ENCODE measurements at regions not wholly inside any gene's neighbourhood (a gene's known extent, or its start where the extent isn't known, plus 50 kb on each side); places are given as distances from the start of the nearest gene placed in this dataset.

- TF ChIP-seq POLR2A (IDR thresholded peaks at IDR 0.05; ENCODE audit: low read depth, low read length) (no peak), POLR2AphosphoS5 (IDR thresholded peaks at IDR 0.05; ENCODE audit: low read depth, low read length) (no peak), TAF1 (IDR thresholded peaks at IDR 0.05; ENCODE audit: borderline replicate concordance, low read depth, low read length) (no peak)
Measured at GRCh38 chr5:89722538-89722937, 687.0 kb downstream of the CETN3 start.

Measured in GM12892 (cell line).